Type B pancreatic cell (in vitro differentiated cells): ENCODE measurements at regions not wholly inside any gene's neighbourhood (a gene's known extent, or its start where the extent isn't known, plus 50 kb on each side); places are given as distances from the start of the nearest gene placed in this dataset.

ENCODE experiments used
- DNase-seq: peaks from one replicate; pipeline ENCODE4 v3.0.0; 2021; ENCODE audit warnings: mixed read lengths; ENCODE audit not compliant: unreplicated experiment; ENCODE audit errors: extremely low spot score
- H3K27ac Mint-ChIP-seq: 2 replicates; pipeline ENCODE4 v1.8.0; 2021; ENCODE audit warnings: mild to moderate bottlenecking, mixed read lengths
- H3K27me3 Mint-ChIP-seq: 2 replicates; pipeline ENCODE4 v1.8.0; 2021; ENCODE audit warnings: mixed read lengths
- H3K36me3 Mint-ChIP-seq: 2 replicates; pipeline ENCODE4 v1.8.0; 2021; ENCODE audit warnings: mixed read lengths
- H3K4me1 Mint-ChIP-seq: one replicate; pipeline ENCODE4 v1.8.0; 2021; ENCODE audit warnings: mixed read lengths; ENCODE audit not compliant: unreplicated experiment
- H3K4me3 Mint-ChIP-seq: 2 replicates; pipeline ENCODE4 v1.8.0; 2021; ENCODE audit warnings: mild to moderate bottlenecking, mixed read lengths
- H3K9me3 Mint-ChIP-seq: 2 replicates; pipeline ENCODE4 v1.8.0; 2021; ENCODE audit warnings: mixed read lengths
- TF ChIP-seq, protein P1 (sequence below): fragments of 200-600 bp; sonication (generic); conservative IDR thresholded peaks from 2 replicates; pipeline ENCODE4 v1.5.0; 2021; ENCODE audit warnings: antibody characterized with exemption, mild to moderate bottlenecking

DNA sequence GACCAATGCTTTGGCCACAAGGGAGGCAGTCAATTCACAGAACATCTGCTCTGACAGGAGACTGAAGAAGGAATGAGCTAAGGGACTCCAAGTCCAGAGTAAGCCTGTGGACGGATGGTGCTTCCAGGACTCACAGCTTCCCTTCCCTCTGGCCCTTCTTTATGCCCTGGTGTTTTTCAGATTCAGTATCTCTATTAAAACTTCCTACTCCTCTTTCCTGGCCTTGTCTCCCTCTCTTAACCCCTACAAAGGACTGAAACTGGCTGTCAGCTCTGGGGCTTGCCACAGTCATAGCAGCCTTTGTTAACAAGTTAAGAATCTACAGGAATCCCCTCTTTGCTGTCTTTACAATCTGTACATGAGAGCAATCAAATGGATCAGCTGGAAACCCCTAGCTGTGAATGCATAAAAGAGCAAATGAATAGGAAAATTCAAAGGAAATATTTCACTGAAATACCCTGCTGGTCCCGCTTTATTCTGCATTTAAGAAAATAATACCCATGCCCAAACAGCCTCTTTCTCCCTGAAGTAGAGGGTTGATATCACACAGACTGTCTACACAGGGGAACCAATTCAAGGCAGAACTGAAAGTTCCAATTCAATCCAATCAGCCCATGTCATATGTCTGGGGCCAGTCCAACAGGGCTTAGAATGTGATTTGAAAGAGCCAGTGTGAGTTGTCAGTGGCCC, 192.3 kb downstream of the MZT1 start:
- H3K9me3 Mint-ChIP-seq, result no peaks in the 10 kb centered on the region
- DNase-seq, result no peak
- H3K4me3 Mint-ChIP-seq, result no peak overlapping the region
- H3K27ac Mint-ChIP-seq, result no peak overlapping the region
- TF ChIP-seq, protein P1, sequence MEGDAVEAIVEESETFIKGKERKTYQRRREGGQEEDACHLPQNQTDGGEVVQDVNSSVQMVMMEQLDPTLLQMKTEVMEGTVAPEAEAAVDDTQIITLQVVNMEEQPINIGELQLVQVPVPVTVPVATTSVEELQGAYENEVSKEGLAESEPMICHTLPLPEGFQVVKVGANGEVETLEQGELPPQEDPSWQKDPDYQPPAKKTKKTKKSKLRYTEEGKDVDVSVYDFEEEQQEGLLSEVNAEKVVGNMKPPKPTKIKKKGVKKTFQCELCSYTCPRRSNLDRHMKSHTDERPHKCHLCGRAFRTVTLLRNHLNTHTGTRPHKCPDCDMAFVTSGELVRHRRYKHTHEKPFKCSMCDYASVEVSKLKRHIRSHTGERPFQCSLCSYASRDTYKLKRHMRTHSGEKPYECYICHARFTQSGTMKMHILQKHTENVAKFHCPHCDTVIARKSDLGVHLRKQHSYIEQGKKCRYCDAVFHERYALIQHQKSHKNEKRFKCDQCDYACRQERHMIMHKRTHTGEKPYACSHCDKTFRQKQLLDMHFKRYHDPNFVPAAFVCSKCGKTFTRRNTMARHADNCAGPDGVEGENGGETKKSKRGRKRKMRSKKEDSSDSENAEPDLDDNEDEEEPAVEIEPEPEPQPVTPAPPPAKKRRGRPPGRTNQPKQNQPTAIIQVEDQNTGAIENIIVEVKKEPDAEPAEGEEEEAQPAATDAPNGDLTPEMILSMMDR, result no peak
- H3K27me3 Mint-ChIP-seq, result peaks cover 21% of the 10 kb centered on the region
- H3K36me3 Mint-ChIP-seq, result no peaks in the 10 kb centered on the region
- peaks cover 8% of the 10 kb centered on the region for H3K4me1 Mint-ChIP-seq

GRCh38 chr13:72530471-72530870, 197.0 kb downstream of the MZT1 start:
- DNase-seq, result no peak
- peaks cover 7% of the 10 kb centered on the region for H3K4me1 Mint-ChIP-seq
- H3K36me3 Mint-ChIP-seq, result no peaks in the 10 kb centered on the region
- no peaks in the 10 kb centered on the region for H3K9me3 Mint-ChIP-seq
- TF ChIP-seq, protein P1, result no peak
- no peak overlapping the region for H3K27ac Mint-ChIP-seq
- H3K4me3 Mint-ChIP-seq, result no peak overlapping the region
- H3K27me3 Mint-ChIP-seq, result peaks cover 15% of the 10 kb centered on the region

DNA sequence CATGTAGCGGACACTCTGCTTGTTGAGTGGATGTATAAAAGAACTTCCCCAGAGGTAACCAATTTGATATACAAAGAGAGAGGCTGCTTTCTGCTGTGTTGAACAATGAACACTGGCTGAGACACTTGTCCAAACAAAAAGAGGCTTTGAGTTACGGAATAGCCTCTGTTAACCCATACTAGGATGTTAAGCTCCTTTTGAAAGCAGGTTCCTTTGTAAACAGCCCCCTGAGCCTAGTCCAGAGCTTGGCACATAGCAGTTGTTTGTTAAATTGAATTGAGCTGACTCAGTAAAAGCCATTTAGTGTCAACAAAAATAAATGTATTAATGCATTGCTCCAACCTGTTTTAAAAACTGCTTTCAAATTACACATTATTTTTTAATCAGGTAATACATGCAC, 200.1 kb downstream of the MZT1 start:
- peaks cover 28% of the 10 kb centered on the region for H3K27me3 Mint-ChIP-seq
- no peaks in the 10 kb centered on the region for H3K36me3 Mint-ChIP-seq
- TF ChIP-seq, protein P1, result no peak
- H3K4me3 Mint-ChIP-seq, result no peak overlapping the region
- no peaks in the 10 kb centered on the region for H3K9me3 Mint-ChIP-seq
- H3K4me1 Mint-ChIP-seq, result peaks cover 8% of the 10 kb centered on the region
- no peak for DNase-seq
- H3K27ac Mint-ChIP-seq, result no peak overlapping the region

GRCh38 chr13:72523593-72523992, 203.8 kb downstream of the MZT1 start:
- DNase-seq, result no peak
- Mint-ChIP-seq H3K27me3 (peaks cover 17% of the 10 kb centered on the region), H3K36me3 (no peaks in the 10 kb centered on the region)

DNA sequence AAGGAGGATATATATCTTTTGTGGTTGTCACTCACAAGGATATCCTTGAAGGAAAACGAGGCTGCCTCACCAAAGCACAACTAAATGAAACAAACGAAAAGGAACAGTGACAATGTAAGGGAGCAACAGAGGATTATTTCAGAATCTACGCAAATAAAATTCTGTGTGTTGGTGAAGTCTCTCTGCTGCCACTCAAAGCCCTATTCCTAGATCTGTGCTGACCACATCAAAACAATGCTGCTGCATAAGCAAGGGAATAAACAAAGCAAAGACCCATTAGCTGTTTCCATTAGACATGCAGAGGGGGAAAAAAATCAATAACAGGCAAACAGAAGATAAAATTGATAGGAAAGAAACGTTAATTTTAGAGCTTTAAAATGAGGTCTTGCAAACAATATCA, 204.4 kb downstream of the MZT1 start:
- DNase-seq, result no peak
- no peak overlapping the region for H3K27ac Mint-ChIP-seq
- H3K4me3 Mint-ChIP-seq, result no peak overlapping the region
- H3K27me3 Mint-ChIP-seq, result peaks cover 17% of the 10 kb centered on the region
- TF ChIP-seq, protein P1, result no peak
- peaks cover 11% of the 10 kb centered on the region for H3K4me1 Mint-ChIP-seq
- H3K9me3 Mint-ChIP-seq, result no peaks in the 10 kb centered on the region
- no peaks in the 10 kb centered on the region for H3K36me3 Mint-ChIP-seq

More at GRCh38 chr13:72523593-72523992, 203.8 kb downstream of the MZT1 start:
- TF ChIP-seq, protein P1, result no peak
- Mint-ChIP-seq H3K4me1 (peaks cover 11% of the 10 kb centered on the region), H3K27ac (no peak overlapping the region), H3K9me3 (no peaks in the 10 kb centered on the region), H3K4me3 (no peak overlapping the region)
